Activated CD8-positive, alpha-beta T cell treated with anti-CD3 and anti-CD28 coated beads, Interleukin-2, amount 10 ng/mL, durations not matched to agents 7 days and 5 days (primary cell): ENCODE measurements at regions not wholly inside any gene's neighbourhood (a gene's known extent, or its start where the extent isn't known, plus 50 kb on each side); places are given as distances from the start of the nearest gene placed in this dataset.
"Not testable (repeated sequence)": the region's sequence is repeated elsewhere in the genome, so short reads cannot be mapped to it uniquely, and the experiment has no call there.

Experiments
- ATAC-seq: fragments of 150-1000 bp; cut with Tn5 transposase; one replicate; pipeline ENCODE4 v1.10.0; 2021; ENCODE audit warnings: moderate library complexity
- CTCF ChIA-PET: fragments of 350-600 bp; sonication (Branson Sonifier 250); formaldehyde crosslinking; loops from one replicate; lab custom pipeline; 2021; ENCODE audit warnings: antibody characterized with exemption; lab: Charles Lee
- POLR2A ChIA-PET: fragments of 350-600 bp; sonication (Branson Sonifier 250); formaldehyde crosslinking; loops from one replicate; lab custom pipeline; 2021; ENCODE audit warnings: antibody characterized with exemption; lab: Charles Lee
- DNase-seq: peaks from one replicate; pipeline ENCODE4 v3.0.0-alpha.2; 2020
- H3K27ac Mint-ChIP-seq: one replicate; pipeline ENCODE4 v1.8.0; 2021; ENCODE audit warnings: mild to moderate bottlenecking, mixed read lengths
- H3K27me3 Mint-ChIP-seq: one replicate; pipeline ENCODE4 v1.8.0; 2021; ENCODE audit warnings: low read depth, mixed read lengths
- H3K36me3 Mint-ChIP-seq: one replicate; pipeline ENCODE4 v1.8.0; 2021; ENCODE audit warnings: low read depth, mixed read lengths
- H3K4me1 Mint-ChIP-seq: one replicate; pipeline ENCODE4 v1.8.0; 2021; ENCODE audit warnings: low read depth, mixed read lengths
- H3K4me3 Mint-ChIP-seq: one replicate; pipeline ENCODE4 v1.8.0; 2021; ENCODE audit warnings: mild to moderate bottlenecking, mixed read lengths
- H3K9me3 Mint-ChIP-seq: one replicate; pipeline ENCODE4 v1.8.0; 2022; ENCODE audit warnings: mixed read lengths; ENCODE audit not compliant: insufficient read depth

DNA sequence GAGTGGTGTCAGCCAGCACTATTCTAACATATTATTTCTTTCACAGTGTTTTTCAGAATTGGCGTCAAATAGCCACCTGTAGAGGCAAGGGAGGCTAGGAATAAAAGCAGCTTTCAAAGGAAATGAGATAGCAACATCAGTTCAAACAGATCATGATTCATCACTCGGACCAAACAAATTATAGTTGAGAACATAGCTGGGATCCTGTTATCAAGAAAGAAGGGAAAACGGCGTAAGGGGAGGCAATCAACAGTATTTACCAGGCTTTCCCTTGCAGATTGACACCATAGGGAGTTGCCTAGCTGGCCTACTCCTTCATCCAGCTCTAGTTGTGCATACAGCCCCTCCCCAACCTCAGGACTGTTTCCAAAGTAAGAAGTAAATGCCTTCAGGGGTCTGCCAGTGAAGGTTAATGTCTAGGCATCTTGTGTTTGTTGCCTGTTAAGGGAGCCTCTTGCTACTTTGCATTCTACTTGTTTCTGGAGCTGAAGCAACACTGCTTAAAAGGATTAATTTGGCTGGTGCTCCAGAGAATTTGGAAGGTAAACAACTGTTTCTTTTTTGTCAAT, 286.5 kb downstream of the NSUN3 start:
- ATAC-seq (no peak), DNase-seq (no peak)
- H3K27me3 Mint-ChIP-seq, result no peaks in the 10 kb centered on the region
- H3K27ac Mint-ChIP-seq, result no peak overlapping the region
- POLR2A ChIA-PET, result no interaction called here
- no peaks in the 10 kb centered on the region for H3K36me3 Mint-ChIP-seq
- H3K9me3 Mint-ChIP-seq, result no peaks in the 10 kb centered on the region
- no peaks in the 10 kb centered on the region for H3K4me1 Mint-ChIP-seq
- H3K4me3 Mint-ChIP-seq, result no peak overlapping the region
- CTCF ChIA-PET, result no interaction called here

DNA sequence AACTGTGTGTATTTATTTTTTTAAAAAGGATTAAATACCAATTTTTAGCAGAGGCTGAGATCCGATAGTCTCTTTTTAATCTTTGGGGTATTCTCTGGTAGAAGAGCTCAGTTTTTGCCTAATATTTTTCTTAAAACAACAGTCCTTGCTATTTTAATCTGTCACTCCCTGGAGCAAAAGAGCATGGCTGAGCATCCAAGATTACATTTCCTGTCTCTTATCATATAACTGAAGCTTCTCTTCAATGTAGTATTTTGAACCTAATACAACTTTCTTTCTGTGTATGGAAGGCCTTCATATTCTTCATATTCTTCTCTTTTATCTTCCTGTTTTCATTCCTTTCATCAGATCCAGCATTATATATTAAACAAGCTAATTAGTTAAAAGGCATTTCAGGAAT, 293.7 kb downstream of the NSUN3 start:
- DNase-seq, result no peak
- ATAC-seq, result no peak
- POLR2A ChIA-PET, result no interaction called here
- Mint-ChIP-seq H3K9me3 (no peaks in the 10 kb centered on the region), H3K27me3 (no peaks in the 10 kb centered on the region), H3K36me3 (no peaks in the 10 kb centered on the region), H3K4me1 (no peaks in the 10 kb centered on the region), H3K4me3 (no peak overlapping the region), H3K27ac (no peak overlapping the region)
- CTCF ChIA-PET, result no interaction called here

DNA sequence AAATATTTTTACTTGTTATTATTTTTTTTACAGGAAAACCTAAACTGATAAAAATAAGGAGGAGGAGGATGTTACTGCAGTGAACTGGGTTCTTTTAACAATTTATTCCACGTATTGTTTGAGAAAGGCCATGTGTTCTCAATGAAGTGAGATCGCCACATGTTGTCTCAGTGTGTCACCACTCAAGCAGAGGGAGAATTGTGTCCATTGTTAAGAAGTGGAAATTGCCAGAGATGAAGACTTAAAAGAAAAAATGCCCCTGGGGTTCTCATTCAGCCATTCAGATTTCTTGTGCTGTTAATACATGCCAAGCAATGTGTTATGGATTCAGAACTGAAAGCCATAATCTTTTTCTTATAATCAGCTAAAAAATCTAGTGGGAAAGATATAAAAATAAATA, 297.1 kb downstream of the NSUN3 start:
- H3K27me3 Mint-ChIP-seq, result no peaks in the 10 kb centered on the region
- H3K27ac Mint-ChIP-seq, result no peak overlapping the region

DNA sequence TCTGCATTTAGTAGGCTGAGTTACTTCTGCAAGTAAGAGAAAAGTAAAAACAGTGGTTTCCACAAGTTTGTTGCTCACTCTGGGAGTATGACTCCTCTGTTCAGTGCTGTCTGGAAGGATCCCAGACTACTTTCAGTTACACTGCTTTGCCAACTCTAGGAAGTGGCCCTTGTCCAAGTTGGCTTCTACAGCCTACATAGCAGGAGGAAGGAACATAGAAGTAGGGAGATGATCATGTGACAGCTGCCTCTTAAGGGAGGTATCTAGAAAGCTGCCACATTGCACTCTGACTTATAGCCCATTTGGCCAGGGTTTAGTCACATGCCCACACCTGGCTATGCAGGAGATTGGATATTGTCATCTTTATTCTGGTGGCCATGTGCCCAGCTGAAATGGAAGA, 298.1 kb downstream of the NSUN3 start:
- ATAC-seq (no peak), DNase-seq (no peak)
- POLR2A ChIA-PET, result no interaction called here
- Mint-ChIP-seq H3K9me3 (no peaks in the 10 kb centered on the region), H3K27me3 (no peaks in the 10 kb centered on the region), H3K4me1 (no peaks in the 10 kb centered on the region), H3K27ac (no peak overlapping the region), H3K36me3 (no peaks in the 10 kb centered on the region), H3K4me3 (no peak overlapping the region)
- CTCF ChIA-PET, result no interaction called here

More for the DNA sequence above, 297.1 kb downstream of the NSUN3 start:
- Mint-ChIP-seq H3K36me3 (no peaks in the 10 kb centered on the region), H3K4me1 (no peaks in the 10 kb centered on the region), H3K9me3 (no peaks in the 10 kb centered on the region), H3K4me3 (no peak overlapping the region)
- ATAC-seq (no peak), DNase-seq (no peak)
- ChIA-PET POLR2A (no interaction called here), CTCF (no interaction called here)

DNA sequence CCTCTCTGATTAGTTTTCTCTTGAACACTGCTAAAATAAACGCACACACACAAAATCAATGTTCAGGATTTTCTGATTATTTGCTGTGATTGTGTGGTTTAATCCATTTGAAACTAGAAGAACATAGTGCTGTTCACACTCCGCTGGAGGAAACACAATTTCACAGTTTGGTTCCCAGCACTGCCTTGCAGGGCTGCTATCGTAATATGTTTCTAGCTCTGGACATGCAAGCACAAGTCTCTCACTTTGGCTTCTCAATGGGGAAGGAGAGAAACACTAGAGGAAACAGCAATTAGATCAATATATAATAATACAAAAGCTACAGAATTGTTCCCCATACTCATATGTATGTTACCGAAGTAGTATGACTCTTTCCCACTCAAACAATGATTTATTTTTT, 299.5 kb downstream of the NSUN3 start:
- Mint-ChIP-seq H3K27me3 (no peaks in the 10 kb centered on the region), H3K9me3 (no peaks in the 10 kb centered on the region), H3K4me3 (no peak overlapping the region), H3K4me1 (no peaks in the 10 kb centered on the region), H3K36me3 (no peaks in the 10 kb centered on the region), H3K27ac (no peak overlapping the region)
- ATAC-seq, result no peak
- no peak for DNase-seq
- CTCF ChIA-PET, result no interaction called here
- POLR2A ChIA-PET, result no interaction called here

DNA sequence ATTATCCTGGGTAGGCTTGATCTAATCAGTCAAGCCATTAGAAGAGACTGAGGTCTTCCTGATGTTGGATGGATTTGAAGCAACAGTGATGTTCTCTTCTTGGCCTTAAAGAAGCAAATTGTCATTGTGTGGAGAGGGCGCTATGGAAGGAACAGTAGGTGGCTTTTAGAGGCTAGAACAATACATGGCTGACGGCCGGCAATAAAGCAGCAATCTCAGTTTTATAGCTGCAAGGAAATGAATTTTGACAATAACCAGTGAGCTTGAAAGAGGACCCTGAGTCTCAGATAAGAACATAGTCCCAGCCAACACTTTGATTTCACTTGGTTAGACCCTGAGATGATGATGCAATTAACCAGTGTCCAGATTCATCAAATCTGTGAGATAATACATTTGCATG, 302.1 kb downstream of the NSUN3 start:
- H3K4me3 Mint-ChIP-seq, result no peak overlapping the region
- no peak overlapping the region for H3K27ac Mint-ChIP-seq
- CTCF ChIA-PET, result no interaction called here

DNA sequence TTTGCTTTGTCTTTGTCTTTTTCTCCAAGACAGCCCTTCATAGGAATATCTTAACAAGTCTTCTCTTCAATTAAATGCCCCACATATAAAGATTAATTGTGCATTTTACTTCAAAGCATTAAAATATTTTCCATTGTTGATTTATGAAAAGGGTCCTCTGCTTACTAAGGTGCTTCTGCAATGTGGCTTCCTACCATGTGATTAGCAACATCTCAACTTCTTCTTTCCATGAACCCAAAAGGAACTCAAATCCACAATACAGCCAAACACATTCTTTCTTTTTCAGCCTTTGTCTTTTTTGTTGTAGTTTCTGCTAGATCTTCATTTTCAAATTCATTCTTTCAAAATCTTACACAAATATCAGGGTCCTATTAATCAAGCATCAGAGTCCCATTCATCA, 309.2 kb downstream of the NSUN3 start:
- Mint-ChIP-seq H3K9me3 (peaks cover 13% of the 10 kb centered on the region), H3K36me3 (no peaks in the 10 kb centered on the region), H3K27ac (no peak overlapping the region), H3K27me3 (no peaks in the 10 kb centered on the region), H3K4me3 (no peak overlapping the region), H3K4me1 (no peaks in the 10 kb centered on the region)
- CTCF ChIA-PET, result no interaction called here
- no peak for ATAC-seq
- DNase-seq, result no peak
- POLR2A ChIA-PET, result no interaction called here

More for the DNA sequence above, 302.1 kb downstream of the NSUN3 start:
- Mint-ChIP-seq H3K27me3 (no peaks in the 10 kb centered on the region), H3K36me3 (no peaks in the 10 kb centered on the region), H3K4me1 (no peaks in the 10 kb centered on the region), H3K9me3 (peaks cover 7% of the 10 kb centered on the region)
- POLR2A ChIA-PET, result no interaction called here
- DNase-seq (no peak), ATAC-seq (no peak)

DNA sequence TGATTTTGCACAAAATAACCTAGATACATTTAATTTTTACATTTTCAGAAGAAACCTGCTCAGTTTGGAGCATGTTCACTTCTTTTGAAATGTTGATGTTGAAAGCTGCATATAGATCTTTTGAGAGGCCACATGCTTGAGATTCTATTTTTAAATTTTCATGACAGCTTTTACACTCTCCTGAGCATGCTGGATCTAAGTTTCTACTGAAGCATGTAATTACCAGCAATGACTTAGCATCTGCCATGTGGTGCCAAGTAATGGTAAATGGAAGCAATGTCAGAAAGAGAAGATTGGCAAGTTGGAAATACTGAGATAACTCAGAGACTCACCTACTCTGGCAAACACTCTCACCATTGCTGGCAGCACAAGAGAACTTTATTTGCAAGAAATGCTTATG, 310.6 kb downstream of the NSUN3 start:
- DNase-seq, result no peak
- Mint-ChIP-seq H3K9me3 (peaks cover 13% of the 10 kb centered on the region), H3K27ac (no peak overlapping the region), H3K36me3 (no peaks in the 10 kb centered on the region), H3K4me3 (no peak overlapping the region), H3K4me1 (no peaks in the 10 kb centered on the region), H3K27me3 (no peaks in the 10 kb centered on the region)
- CTCF ChIA-PET, result no interaction called here
- ATAC-seq, result no peak
- POLR2A ChIA-PET, result no interaction called here

DNA sequence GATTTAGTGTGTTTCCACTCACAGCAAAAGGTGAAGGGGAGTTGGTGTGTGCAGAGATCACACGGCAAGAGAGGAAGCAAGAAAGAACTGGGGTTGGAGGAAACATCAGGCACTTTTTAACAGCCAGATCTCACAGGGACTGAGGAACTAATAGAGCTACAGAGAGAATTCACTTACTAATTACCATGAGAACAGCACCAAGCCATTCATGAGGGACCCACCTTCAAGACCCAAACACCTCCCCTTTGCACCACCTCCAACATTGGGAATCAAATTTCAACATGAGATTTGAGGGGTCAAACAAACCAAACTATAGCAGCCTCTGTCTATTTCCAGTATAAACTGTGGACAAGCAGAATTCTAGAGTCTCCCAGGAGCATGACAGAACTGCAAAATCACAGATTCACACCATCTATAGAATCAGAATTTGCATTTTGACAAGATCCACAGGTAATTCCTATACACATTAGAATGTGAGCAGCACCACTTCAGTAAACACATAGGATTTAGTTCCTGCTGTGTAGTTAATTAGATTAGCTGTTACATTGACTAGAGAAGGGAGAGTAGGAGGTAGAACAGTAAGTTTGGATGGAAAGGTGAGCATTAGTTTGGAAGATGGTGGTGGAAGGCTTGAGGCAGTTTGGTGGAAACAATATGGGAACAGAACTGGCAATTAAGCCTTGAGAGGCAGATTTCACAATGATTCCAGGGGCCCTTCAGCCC, 311.7 kb downstream of the NSUN3 start:
- Mint-ChIP-seq H3K4me1 (no peaks in the 10 kb centered on the region), H3K9me3 (peaks cover 8% of the 10 kb centered on the region), H3K27ac (no peak overlapping the region), H3K4me3 (no peak overlapping the region), H3K36me3 (no peaks in the 10 kb centered on the region), H3K27me3 (no peaks in the 10 kb centered on the region)
- DNase-seq (no peak), ATAC-seq (no peak)
- CTCF ChIA-PET, result interaction anchor here (1.1 kb wide), 1 partner anchor 370 kb away, joined by 3 read pairs; no protein-coding TSS in a partner anchor
- POLR2A ChIA-PET, result no interaction called here

DNA sequence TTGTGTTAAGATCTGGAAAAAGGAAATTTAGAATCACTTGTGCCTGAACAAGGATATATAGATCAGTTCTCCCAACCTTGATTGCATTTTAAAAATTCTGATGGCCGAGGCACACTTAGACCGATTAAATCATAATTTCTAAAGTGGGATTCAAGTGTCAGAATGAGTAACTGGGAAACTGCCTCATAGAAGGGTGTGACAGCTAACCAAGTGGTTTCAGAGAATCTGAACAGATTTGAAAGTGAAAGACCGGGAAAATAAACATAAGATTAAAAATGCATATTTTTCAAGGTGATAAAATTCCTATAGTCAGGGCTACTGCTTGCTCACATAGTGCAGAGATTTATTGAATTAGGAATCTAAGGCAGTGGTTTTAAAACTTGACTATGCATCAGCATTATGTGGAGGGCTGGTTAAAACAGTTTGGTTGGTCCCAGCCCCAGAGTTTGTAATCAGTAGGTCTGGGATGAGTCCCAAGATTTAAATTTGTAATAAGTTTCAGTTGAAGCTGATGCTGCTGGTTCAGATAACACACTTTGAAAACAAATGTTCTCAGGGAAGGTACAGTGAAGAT, 314.3 kb downstream of the NSUN3 start:
- H3K4me3 Mint-ChIP-seq, H3K36me3 Mint-ChIP-seq, CTCF ChIA-PET, DNase-seq, H3K9me3 Mint-ChIP-seq, POLR2A ChIA-PET, H3K4me1 Mint-ChIP-seq, H3K27me3 Mint-ChIP-seq, ATAC-seq, H3K27ac Mint-ChIP-seq: not testable (repeated sequence)

DNA sequence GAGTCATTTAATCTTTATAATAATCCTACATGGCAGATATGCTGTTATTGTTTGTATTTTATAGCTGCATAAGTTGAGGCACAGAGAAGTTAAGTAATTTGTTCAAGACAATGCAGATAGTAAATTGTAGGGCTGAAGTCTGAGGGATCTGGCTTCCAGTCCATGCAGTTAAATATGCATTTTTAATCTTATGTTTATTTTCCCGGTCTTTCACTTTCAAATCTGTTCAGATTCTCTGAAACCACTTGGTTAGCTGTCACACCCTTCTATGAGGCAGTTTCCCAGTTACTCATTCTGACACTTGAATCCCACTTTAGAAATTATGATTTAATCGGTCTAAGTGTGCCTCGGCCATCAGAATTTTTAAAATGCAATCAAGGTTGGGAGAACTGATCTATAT, 315.0 kb downstream of the NSUN3 start:
- POLR2A ChIA-PET, ATAC-seq, CTCF ChIA-PET, H3K4me3 Mint-ChIP-seq, H3K9me3 Mint-ChIP-seq, H3K36me3 Mint-ChIP-seq, H3K27ac Mint-ChIP-seq, DNase-seq, H3K27me3 Mint-ChIP-seq, H3K4me1 Mint-ChIP-seq: not testable (repeated sequence)

DNA sequence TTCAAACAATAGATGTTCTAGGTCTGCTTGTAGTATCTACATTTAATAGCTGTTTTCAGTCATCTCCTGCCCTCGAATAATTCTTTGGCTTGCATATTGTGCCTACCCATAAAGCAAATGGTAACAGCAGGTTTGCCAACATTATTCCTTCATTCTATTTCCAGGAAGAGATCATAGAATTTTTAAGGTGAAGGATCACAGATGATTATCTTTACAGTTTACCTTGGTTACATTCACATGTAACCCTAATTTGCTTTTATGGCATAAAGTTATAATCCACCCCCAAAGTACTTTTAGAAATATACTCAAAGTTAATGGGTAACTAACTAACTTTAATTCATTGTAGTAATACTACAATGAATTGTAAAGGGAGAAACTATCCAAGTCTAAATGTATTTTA, 315.5 kb downstream of the NSUN3 start:
- H3K4me1 Mint-ChIP-seq, result no peaks in the 10 kb centered on the region
- no peaks in the 10 kb centered on the region for H3K9me3 Mint-ChIP-seq
- DNase-seq (no peak), ATAC-seq (no peak)
- no peaks in the 10 kb centered on the region for H3K27me3 Mint-ChIP-seq
- ChIA-PET POLR2A (no interaction called here), CTCF (no interaction called here)
- no peak overlapping the region for H3K4me3 Mint-ChIP-seq
- no peak overlapping the region for H3K27ac Mint-ChIP-seq
- no peaks in the 10 kb centered on the region for H3K36me3 Mint-ChIP-seq
